DMS53 treated with DMSO at 0.1 percent for 48 hours (cell line): ENCODE measurements at regions not wholly inside any gene's neighbourhood (a gene's known extent, or its start where the extent isn't known, plus 50 kb on each side); places are given as distances from the start of the nearest gene placed in this dataset.
"Not testable (repeated sequence)": the region's sequence is repeated elsewhere in the genome, so short reads cannot be mapped to it uniquely, and the experiment has no call there.

Source experiments
- DNase-seq: peaks from one replicate; lab custom pipeline; 2025; ENCODE audit not compliant: unreplicated experiment; lab: John Stamatoyannopoulos, UW

- no peak for DNase-seq
These were observed 129.5 kb upstream of the LNX1 start for GRCh38 chr4:53720776-53721175.

GRCh38 chr4:53717064-53717549, 125.8 kb upstream of the LNX1 start:
- no peak for DNase-seq

- no peak for DNase-seq
These were observed 125.3 kb upstream of the LNX1 start for GRCh38 chr4:53716471-53717063.

GRCh38 chr4:53716011-53716410, 124.7 kb upstream of the LNX1 start:
- DNase-seq = no peak

- DNase-seq = no peak
These were observed 123.2 kb upstream of the LNX1 start for GRCh38 chr4:53714236-53715140.

- DNase-seq = no peak
These were observed 122.5 kb upstream of the LNX1 start for GRCh38 chr4:53713767-53714166.

GRCh38 chr4:53713296-53713695, 122.0 kb upstream of the LNX1 start:
- DNase-seq = no peak

- DNase-seq = no peak
These were observed 121.2 kb upstream of the LNX1 start for GRCh38 chr4:53712408-53713020.

- no peak for DNase-seq
These were observed 120.6 kb upstream of the LNX1 start for GRCh38 chr4:53711926-53712325.

- DNase-seq = no peak
These were observed 118.4 kb upstream of the LNX1 start for GRCh38 chr4:53709693-53710092.

- no peak for DNase-seq
These were observed 116.2 kb upstream of the LNX1 start for GRCh38 chr4:53707491-53707890.

GRCh38 chr4:53706422-53707032, 115.2 kb upstream of the LNX1 start:
- DNase-seq = peak; percentile 6

- DNase-seq = no peak
These were observed 114.7 kb upstream of the LNX1 start for GRCh38 chr4:53705972-53706371.

GRCh38 chr4:53705151-53705764, 114.0 kb upstream of the LNX1 start:
- peak; percentile 8 for DNase-seq

- DNase-seq = no peak
These were observed 113.0 kb upstream of the LNX1 start for GRCh38 chr4:53704329-53704728.

GRCh38 chr4:53703267-53703655, 112.0 kb upstream of the LNX1 start:
- no peak for DNase-seq

- peak; percentile 85 for DNase-seq
These were observed 111.3 kb upstream of the LNX1 start for GRCh38 chr4:53702334-53703266.

- not testable (repeated sequence) for DNase-seq
These were observed 110.0 kb upstream of the LNX1 start for GRCh38 chr4:53701260-53701659.

- DNase-seq = not testable (repeated sequence)
These were observed 108.0 kb upstream of the LNX1 start for GRCh38 chr4:53699310-53699709.
